ENCODE measurements at regions not wholly inside any gene's neighbourhood (a gene's known extent, or its start where the extent isn't known, plus 50 kb on each side); places are given as distances from the start of the nearest gene placed in this dataset.

DNA sequence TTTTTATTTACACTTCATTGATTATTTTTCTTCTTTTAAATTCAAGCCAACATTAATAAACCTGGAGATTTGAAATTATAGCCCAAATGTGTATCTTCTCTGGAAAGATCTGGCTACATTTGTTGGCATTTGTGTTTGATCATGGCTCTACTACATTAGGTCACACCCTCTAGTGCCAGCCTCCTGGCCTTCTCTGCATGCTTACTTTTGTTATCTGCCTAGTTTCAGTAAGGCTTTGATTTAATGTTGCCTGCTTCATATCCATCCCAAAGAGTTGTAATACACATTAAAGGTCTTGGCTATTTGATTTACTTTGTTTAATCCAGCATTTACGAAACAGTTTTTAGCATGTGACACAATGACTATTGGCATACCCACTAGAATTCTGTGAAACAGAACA is 224.5 kb downstream of the TRAM1L1 start:
- no peaks in the 10 kb centered on the region for H3K9me3 ChIP-seq (ENCODE audit: control insufficient read depth, low read length)
- Mint-ChIP-seq H3K27ac (no peak overlapping the region), H3K4me1 (no peaks in the 10 kb centered on the region), H3K9me3 (no peaks in the 10 kb centered on the region), H3K36me3 (ENCODE audit: low read depth) (no peaks in the 10 kb centered on the region), H3K4me3 (no peak overlapping the region), H3K27me3 (ENCODE audit: insufficient read depth) (peaks cover 2% of the 10 kb centered on the region)
- H3K4me3 ChIP-seq (ENCODE audit: low read length): no peak overlapping the region
- H3K9ac ChIP-seq (ENCODE audit: extremely low read depth, low read length, poor library complexity, severe bottlenecking): no peak overlapping the region
- no peaks in the 10 kb centered on the region for H3K27me3 ChIP-seq (ENCODE audit: control insufficient read depth, insufficient read depth, low read length, poor library complexity, severe bottlenecking)
- TF ChIP-seq, protein P1, sequence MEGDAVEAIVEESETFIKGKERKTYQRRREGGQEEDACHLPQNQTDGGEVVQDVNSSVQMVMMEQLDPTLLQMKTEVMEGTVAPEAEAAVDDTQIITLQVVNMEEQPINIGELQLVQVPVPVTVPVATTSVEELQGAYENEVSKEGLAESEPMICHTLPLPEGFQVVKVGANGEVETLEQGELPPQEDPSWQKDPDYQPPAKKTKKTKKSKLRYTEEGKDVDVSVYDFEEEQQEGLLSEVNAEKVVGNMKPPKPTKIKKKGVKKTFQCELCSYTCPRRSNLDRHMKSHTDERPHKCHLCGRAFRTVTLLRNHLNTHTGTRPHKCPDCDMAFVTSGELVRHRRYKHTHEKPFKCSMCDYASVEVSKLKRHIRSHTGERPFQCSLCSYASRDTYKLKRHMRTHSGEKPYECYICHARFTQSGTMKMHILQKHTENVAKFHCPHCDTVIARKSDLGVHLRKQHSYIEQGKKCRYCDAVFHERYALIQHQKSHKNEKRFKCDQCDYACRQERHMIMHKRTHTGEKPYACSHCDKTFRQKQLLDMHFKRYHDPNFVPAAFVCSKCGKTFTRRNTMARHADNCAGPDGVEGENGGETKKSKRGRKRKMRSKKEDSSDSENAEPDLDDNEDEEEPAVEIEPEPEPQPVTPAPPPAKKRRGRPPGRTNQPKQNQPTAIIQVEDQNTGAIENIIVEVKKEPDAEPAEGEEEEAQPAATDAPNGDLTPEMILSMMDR (conservative IDR thresholded peaks at IDR 0.05): no peak
- no peaks in the 10 kb centered on the region for H3K36me3 ChIP-seq (ENCODE audit: control insufficient read depth, insufficient read depth, low read length)
- no peak for DNase-seq
- H3K4me1 ChIP-seq (ENCODE audit: control insufficient read depth, insufficient read depth, low read length): no peaks in the 10 kb centered on the region
- no peak overlapping the region for H3K27ac ChIP-seq (ENCODE audit: low read depth, low read length)
- 92 to 96% methylated on average over 1 of the region's 1 CpG for WGBS, 2 experiments (ENCODE audit: insufficient coverage in 1 of 2, insufficient read length in 1 of 2)

DNA sequence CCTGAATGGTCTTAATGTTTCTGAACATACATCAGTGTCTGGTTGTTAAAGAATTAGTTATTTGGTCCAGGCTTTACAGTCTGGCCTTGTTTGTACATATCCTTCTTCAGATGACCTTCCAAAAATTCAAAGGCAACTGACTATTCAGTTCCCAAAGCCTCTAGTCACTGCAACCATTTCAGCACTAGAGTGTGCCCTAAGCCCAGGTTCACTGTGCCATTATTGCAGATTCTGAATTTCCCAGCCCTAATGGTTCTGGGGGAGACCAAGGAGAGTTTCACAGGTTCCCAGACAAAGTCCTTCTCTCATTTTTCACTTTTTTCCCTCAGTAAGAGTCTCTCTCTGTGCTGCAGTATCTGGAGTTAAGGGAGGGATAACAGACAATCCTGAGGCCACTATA is 235.8 kb downstream of the TRAM1L1 start:
- Histone ChIP-seq H3K27me3 (ENCODE audit: control insufficient read depth, insufficient read depth, low read length, poor library complexity, severe bottlenecking) (no peaks in the 10 kb centered on the region), H3K27ac (ENCODE audit: low read depth, low read length) (no peak overlapping the region), H3K4me1 (ENCODE audit: control insufficient read depth, insufficient read depth, low read length) (no peaks in the 10 kb centered on the region), H3K9me3 (ENCODE audit: control insufficient read depth, low read length) (no peaks in the 10 kb centered on the region), H3K36me3 (ENCODE audit: control insufficient read depth, insufficient read depth, low read length) (no peaks in the 10 kb centered on the region), H3K9ac (ENCODE audit: extremely low read depth, low read length, poor library complexity, severe bottlenecking) (no peak overlapping the region), H3K4me3 (ENCODE audit: low read length) (no peak overlapping the region)
- no peak overlapping the region for H3K4me3 Mint-ChIP-seq
- H3K4me1 Mint-ChIP-seq: no peaks in the 10 kb centered on the region
- H3K36me3 Mint-ChIP-seq (ENCODE audit: low read depth): no peaks in the 10 kb centered on the region
- peak; percentile 55 for DNase-seq
- TF ChIP-seq, protein P1 (conservative IDR thresholded peaks at IDR 0.05): peak; percentile 67
- no peaks in the 10 kb centered on the region for H3K9me3 Mint-ChIP-seq
- no peak overlapping the region for H3K27ac Mint-ChIP-seq
- no peaks in the 10 kb centered on the region for H3K27me3 Mint-ChIP-seq (ENCODE audit: insufficient read depth)

DNA sequence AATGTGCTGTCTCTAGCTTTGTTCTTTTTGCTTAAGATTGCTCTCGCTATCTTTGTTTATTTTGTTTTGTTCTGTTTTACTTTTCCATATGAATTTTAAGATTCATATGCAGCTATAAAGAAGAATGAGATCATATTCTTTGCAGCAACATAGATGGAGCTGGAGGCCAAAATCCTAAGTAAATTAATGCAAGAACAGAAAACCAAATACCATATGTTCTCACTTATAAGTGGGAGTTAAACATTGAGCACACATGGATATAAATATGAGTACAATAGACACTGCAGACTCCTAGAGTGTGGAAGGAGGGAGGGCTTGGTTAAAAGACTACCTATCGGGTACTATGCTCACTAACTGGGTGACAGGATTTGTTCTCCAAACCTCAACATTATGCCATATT is 237.8 kb downstream of the TRAM1L1 start:
- Histone ChIP-seq H3K27me3 (ENCODE audit: control insufficient read depth, insufficient read depth, low read length, poor library complexity, severe bottlenecking) (no peaks in the 10 kb centered on the region), H3K27ac (ENCODE audit: low read depth, low read length) (no peak overlapping the region), H3K36me3 (ENCODE audit: control insufficient read depth, insufficient read depth, low read length) (no peaks in the 10 kb centered on the region), H3K9ac (ENCODE audit: extremely low read depth, low read length, poor library complexity, severe bottlenecking) (no peak overlapping the region), H3K4me3 (ENCODE audit: low read length) (no peak overlapping the region), H3K9me3 (ENCODE audit: control insufficient read depth, low read length) (no peaks in the 10 kb centered on the region), H3K4me1 (ENCODE audit: control insufficient read depth, insufficient read depth, low read length) (no peaks in the 10 kb centered on the region)
- 96 to 100% methylated on average over 1 to 2 of the region's 2 CpGs for WGBS, 2 experiments (ENCODE audit: insufficient coverage in 1 of 2, insufficient read length in 1 of 2)
- Mint-ChIP-seq H3K4me1 (no peaks in the 10 kb centered on the region), H3K9me3 (no peaks in the 10 kb centered on the region), H3K36me3 (ENCODE audit: low read depth) (no peaks in the 10 kb centered on the region), H3K27ac (no peak overlapping the region), H3K27me3 (ENCODE audit: insufficient read depth) (no peaks in the 10 kb centered on the region), H3K4me3 (no peak overlapping the region)
- TF ChIP-seq, protein P1 (conservative IDR thresholded peaks at IDR 0.05): no peak
- no peak for DNase-seq

Data from endodermal cell (in vitro differentiated cells).